Tibial nerve (tissue), 4 donors: ENCODE measurements at regions not wholly inside any gene's neighbourhood (a gene's known extent, or its start where the extent isn't known, plus 50 kb on each side); places are given as distances from the start of the nearest gene placed in this dataset.

Source experiments
- DNase-seq, 2 donors: peaks; one replicate each; pipeline ENCODE4 v3.0.0-alpha.2; 2019; ENCODE audit warnings: low spot score in 2 of 2
- H3K27ac ChIP-seq, 4 donors: fragments of 200-600 bp; sonication (generic) in 3 of 4; one replicate each; pipeline ENCODE4 v1.5.1; 2017 to 2019; ENCODE audit warnings: mild to moderate bottlenecking in 1 of 4
- H3K27me3 ChIP-seq, 2 donors: fragments of 200-600 bp; sonication (generic) in 1 of 2; one replicate each; pipeline versions ENCODE4 v1.5.1 to v1.6.0; 2017 to 2019
- H3K36me3 ChIP-seq, 3 donors: fragments of 200-600 bp; sonication (generic); one replicate each; pipeline ENCODE4 v1.5.1; 2018 to 2019
- H3K4me1 ChIP-seq, 4 donors: fragments of 200-600 bp; sonication (generic) in 3 of 4; one replicate each; pipeline ENCODE4 v1.5.1; 2017 to 2019
- H3K4me3 ChIP-seq, 4 donors: fragments of 200-600 bp; sonication (generic) in 3 of 4; one replicate each; pipeline ENCODE4 v1.5.1; 2017 to 2019; ENCODE audit warnings: mild to moderate bottlenecking in 1 of 4, moderate library complexity in 1 of 4
- H3K9me3 ChIP-seq, 4 donors: fragments of 200-600 bp; sonication (generic) in 3 of 4; one replicate each; pipeline ENCODE4 v1.5.1; 2017 to 2019
- CTCF ChIP-seq, 5 experiments: fragments of 200-600 bp in 3 of 5; fragments of 450-650 bp in 2 of 5; sonication (generic) in 3 of 5; IDR thresholded peaks; one replicate each; pipeline ENCODE4 v1.5.1; 2016 to 2019; ENCODE audit warnings: antibody characterized with exemption in 5 of 5, mild to moderate bottlenecking in 3 of 5, moderate library complexity in 2 of 5
- EP300 ChIP-seq, 2 donors: sonication (generic); formaldehyde crosslinking; IDR thresholded peaks; one replicate each; pipeline ENCODE4 v1.6.1; 2017; ENCODE audit warnings: antibody characterized with exemption in 2 of 2, mild to moderate bottlenecking in 1 of 2
- POLR2A ChIP-seq, 2 donors: fragments of 450-650 bp; IDR thresholded peaks; one replicate each; pipeline ENCODE4 v1.6.1; 2017; ENCODE audit warnings: antibody characterized with exemption in 2 of 2, mild to moderate bottlenecking in 2 of 2, moderate library complexity in 2 of 2
- WGBS, 2 donors: methylation state at CpG; one replicate each; pipeline ENCODE4 v1.1.5; 2018; 5-methylcytosine and 5-hydroxymethylcytosine counted together

- no peaks in the 10 kb centered on the region for H3K27me3 ChIP-seq
- TF ChIP-seq EP300 (IDR thresholded peaks at IDR 0.05) (no peak), POLR2A (IDR thresholded peaks at IDR 0.05) (no peak), CTCF (IDR thresholded peaks at IDR 0.05) (no peak)
- 38 to 39% methylated on average over 1 of the region's 1 CpG for WGBS, 2 donors
- H3K36me3 ChIP-seq: no peaks in the 10 kb centered on the region
- DNase-seq: no peak
- H3K4me1 ChIP-seq: peaks cover 0 to 8% (median 0%) of the 10 kb centered on the region in 4 donors
- H3K4me3 ChIP-seq: no peak overlapping the region
- H3K27ac ChIP-seq: no peak overlapping the region
- no peaks in the 10 kb centered on the region for H3K9me3 ChIP-seq
Observed at GRCh38 chr2:181153886-181154285, 173.5 kb downstream of the UBE2E3 start.

GRCh38 chr2:181157326-181157725 lies 176.9 kb downstream of the UBE2E3 start:
- Histone ChIP-seq H3K27me3 (no peaks in the 10 kb centered on the region), H3K36me3 (no peaks in the 10 kb centered on the region), H3K9me3 (no peaks in the 10 kb centered on the region), H3K4me1 (peaks cover 0 to 6% (median 0%) of the 10 kb centered on the region in 4 donors), H3K27ac (no peak overlapping the region), H3K4me3 (no peak overlapping the region)
- no peak for DNase-seq
- 84 to 92% methylated on average over 4 of the region's 4 CpGs for WGBS, 2 donors
- TF ChIP-seq CTCF (IDR thresholded peaks at IDR 0.05) (no peak), EP300 (IDR thresholded peaks at IDR 0.05) (no peak), POLR2A (IDR thresholded peaks at IDR 0.05) (no peak)

- H3K27ac ChIP-seq: no peak overlapping the region
- H3K36me3 ChIP-seq: no peaks in the 10 kb centered on the region
- no peak overlapping the region for H3K4me3 ChIP-seq
- TF ChIP-seq POLR2A (IDR thresholded peaks at IDR 0.05) (no peak), EP300 (IDR thresholded peaks at IDR 0.05) (no peak)
- 59 to 63% methylated on average over 1 of the region's 1 CpG for WGBS, 2 donors
- no peaks in the 10 kb centered on the region for H3K27me3 ChIP-seq
- H3K4me1 ChIP-seq: no peaks in the 10 kb centered on the region
- DNase-seq: no peak
- H3K9me3 ChIP-seq: no peaks in the 10 kb centered on the region
Observed at GRCh38 chr2:181158427-181158826, 178.0 kb downstream of the UBE2E3 start.

GRCh38 chr2:181161615-181162014 lies 181.2 kb downstream of the UBE2E3 start:
- Histone ChIP-seq H3K27me3 (no peaks in the 10 kb centered on the region), H3K4me1 (no peaks in the 10 kb centered on the region), H3K36me3 (no peaks in the 10 kb centered on the region), H3K27ac (no peak overlapping the region), H3K4me3 (no peak overlapping the region), H3K9me3 (no peaks in the 10 kb centered on the region)
- WGBS, 2 donors: 100% methylated on average over 1 of the region's 1 CpG; no CpG with 5 or more reads in 1 of the 2 donors
- no peak for TF ChIP-seq EP300 (IDR thresholded peaks at IDR 0.05)
- no peak for TF ChIP-seq POLR2A (IDR thresholded peaks at IDR 0.05)
- TF ChIP-seq CTCF (IDR thresholded peaks at IDR 0.05): no peak
- no peak for DNase-seq

- H3K27ac ChIP-seq: no peak overlapping the region
- H3K36me3 ChIP-seq: no peaks in the 10 kb centered on the region
- DNase-seq: no peak
- H3K4me1 ChIP-seq: no peaks in the 10 kb centered on the region
- H3K27me3 ChIP-seq: no peaks in the 10 kb centered on the region
- H3K4me3 ChIP-seq: no peak overlapping the region
- 83 to 97% methylated on average over 1 of the region's 1 CpG for WGBS, 2 donors
- TF ChIP-seq POLR2A (IDR thresholded peaks at IDR 0.05) (no peak), CTCF (IDR thresholded peaks at IDR 0.05) (no peak), EP300 (IDR thresholded peaks at IDR 0.05) (no peak)
- no peaks in the 10 kb centered on the region for H3K9me3 ChIP-seq
Observed at GRCh38 chr2:181163139-181163538, 182.7 kb downstream of the UBE2E3 start.

- no peak overlapping the region for H3K4me3 ChIP-seq
- no peaks in the 10 kb centered on the region for H3K27me3 ChIP-seq
- no peak for DNase-seq
- H3K4me1 ChIP-seq: no peaks in the 10 kb centered on the region
- no peaks in the 10 kb centered on the region for H3K9me3 ChIP-seq
- no peaks in the 10 kb centered on the region for H3K36me3 ChIP-seq
- TF ChIP-seq POLR2A (IDR thresholded peaks at IDR 0.05) (no peak), EP300 (IDR thresholded peaks at IDR 0.05) (no peak), CTCF (IDR thresholded peaks at IDR 0.05) (no peak)
- no peak overlapping the region for H3K27ac ChIP-seq
Observed at GRCh38 chr2:181163691-181164090, 183.3 kb downstream of the UBE2E3 start.
